OCI-LY1 (cell line): ENCODE measurements at regions not wholly inside any gene's neighbourhood (a gene's known extent, or its start where the extent isn't known, plus 50 kb on each side); places are given as distances from the start of the nearest gene placed in this dataset.

Experiments
- H2AFZ ChIP-seq: fragments of 200-600 bp; sonication (generic), shearing (Covaris generic); 2 replicates; pipeline ENCODE4 v1.6.0; 2014; ENCODE audit warnings: antibody characterized with exemption, mild to moderate bottlenecking, low read length
- H3F3A ChIP-seq: fragments of 200-600 bp; sonication (generic), shearing (Covaris generic); 2 replicates; pipeline ENCODE4 v1.6.0; 2014; ENCODE audit warnings: mild to moderate bottlenecking, antibody characterized with exemption, low read length, moderate library complexity; ENCODE audit not compliant: insufficient read depth
- H3K27ac ChIP-seq: fragments of 200-600 bp; sonication (generic); 2 replicates; pipeline ENCODE4 v1.5.1; 2014; ENCODE audit warnings: low read length, mixed run types, mild to moderate bottlenecking, low read depth; ENCODE audit not compliant: poor library complexity, severe bottlenecking
- H3K27me3 ChIP-seq: fragments of 200-600 bp; sonication (generic); 2 replicates; pipeline ENCODE4 v1.6.0; 2014; ENCODE audit warnings: antibody characterized with exemption, mild to moderate bottlenecking, low read length, moderate library complexity; ENCODE audit not compliant: insufficient read depth
- H3K36me3 ChIP-seq: fragments of 200-600 bp; sonication (generic); 2 replicates; pipeline ENCODE4 v1.6.1; 2014; ENCODE audit warnings: mild to moderate bottlenecking, antibody characterized with exemption, low read length, moderate library complexity, mixed read lengths; ENCODE audit not compliant: insufficient read depth
- H3K4me1 ChIP-seq: fragments of 200-600 bp; sonication (generic); 2 replicates; pipeline ENCODE4 v1.5.1; 2014; ENCODE audit warnings: mild to moderate bottlenecking, low read length, moderate library complexity; ENCODE audit not compliant: insufficient read depth, severe bottlenecking
- H3K4me2 ChIP-seq: fragments of 200-600 bp; sonication (generic), shearing (Covaris generic); 2 replicates; pipeline ENCODE4 v1.6.1; 2014; ENCODE audit warnings: low read length
- H3K4me3 ChIP-seq: fragments of 200-600 bp; sonication (generic); 2 replicates; pipeline ENCODE4 v1.5.1; 2014; ENCODE audit warnings: low read length, low read depth, mild to moderate bottlenecking, mixed read lengths; ENCODE audit not compliant: poor library complexity, severe bottlenecking
- H3K79me2 ChIP-seq: fragments of 200-600 bp; shearing (Covaris generic); 2 replicates; pipeline ENCODE4 v1.6.1; 2016; ENCODE audit warnings: mixed run types, low read length, mixed read lengths; ENCODE audit not compliant: insufficient read depth
- H3K9ac ChIP-seq: fragments of 200-600 bp; sonication (generic), shearing (Covaris generic); 2 replicates; pipeline ENCODE4 v1.6.1; 2014; ENCODE audit warnings: mild to moderate bottlenecking, low read length, mixed read lengths
- H3K9me2 ChIP-seq: fragments of 200-600 bp; sonication (generic), shearing (Covaris generic); 2 replicates; pipeline ENCODE4 v1.6.1; 2014; ENCODE audit warnings: low read depth, mild to moderate bottlenecking, low read length, mixed read lengths
- H3K9me3 ChIP-seq: fragments of 200-600 bp; shearing (Covaris generic); 2 replicates; pipeline ENCODE4 v1.6.1; 2014; ENCODE audit warnings: low read length, mixed read lengths
- H4K20me1 ChIP-seq: fragments of 200-600 bp; sonication (generic), shearing (Covaris generic); 2 replicates; pipeline ENCODE4 v1.6.0; 2016; ENCODE audit warnings: mild to moderate bottlenecking, low read length; ENCODE audit not compliant: insufficient read depth
- CTCF ChIP-seq: fragments of 200-600 bp; sonication (generic), shearing (Covaris generic); IDR thresholded peaks from 2 replicates; pipeline ENCODE4 v1.5.1; 2017; ENCODE audit warnings: mild to moderate bottlenecking, antibody characterized with exemption, low read length, moderate library complexity, mixed read lengths
- EZH2 ChIP-seq: fragments of 200-600 bp; sonication (generic), shearing (Covaris generic); IDR thresholded peaks from 2 replicates; pipeline ENCODE4 v1.8.0; 2017; ENCODE audit warnings: borderline replicate concordance, mixed run types, mild to moderate bottlenecking, antibody characterized with exemption, low read length, moderate library complexity, mixed read lengths

- no peak overlapping the region for H2AFZ ChIP-seq
- no peaks in the 10 kb centered on the region for H4K20me1 ChIP-seq
- H3K4me1 ChIP-seq, result no peaks in the 10 kb centered on the region
- H3K9ac ChIP-seq, result no peak overlapping the region
- H3K79me2 ChIP-seq, result no peaks in the 10 kb centered on the region
- no peaks in the 10 kb centered on the region for H3K9me3 ChIP-seq
- H3K4me2 ChIP-seq, result no peak overlapping the region
- H3K36me3 ChIP-seq, result no peaks in the 10 kb centered on the region
- H3F3A ChIP-seq, result no peaks in the 10 kb centered on the region
- no peaks in the 10 kb centered on the region for H3K27me3 ChIP-seq
- no peak overlapping the region for H3K4me3 ChIP-seq
- H3K9me2 ChIP-seq, result no peaks in the 10 kb centered on the region
- H3K27ac ChIP-seq, result no peak overlapping the region
- TF ChIP-seq EZH2, result no peak
- TF ChIP-seq CTCF, result no peak
These were observed 194.3 kb upstream of the MTNR1B start for GRCh38 chr11:92775003-92775676.

GRCh38 chr11:92776676-92777075 lies 192.8 kb upstream of the MTNR1B start:
- no peak overlapping the region for H3K27ac ChIP-seq
- H3K9me2 ChIP-seq, result no peaks in the 10 kb centered on the region
- no peak overlapping the region for H3K4me3 ChIP-seq
- H3K4me1 ChIP-seq, result no peaks in the 10 kb centered on the region
- H3K4me2 ChIP-seq, result no peak overlapping the region
- H3K9me3 ChIP-seq, result no peaks in the 10 kb centered on the region
- no peaks in the 10 kb centered on the region for H3K27me3 ChIP-seq
- no peaks in the 10 kb centered on the region for H4K20me1 ChIP-seq
- H3K79me2 ChIP-seq, result no peaks in the 10 kb centered on the region
- H3K36me3 ChIP-seq, result no peaks in the 10 kb centered on the region
- H3K9ac ChIP-seq, result no peak overlapping the region
- TF ChIP-seq CTCF (no peak), EZH2 (no peak)
- no peak overlapping the region for H2AFZ ChIP-seq
- H3F3A ChIP-seq, result no peaks in the 10 kb centered on the region

GRCh38 chr11:92779746-92780145 lies 189.7 kb upstream of the MTNR1B start:
- no peaks in the 10 kb centered on the region for H4K20me1 ChIP-seq
- H3K4me3 ChIP-seq, result no peak overlapping the region
- H3K79me2 ChIP-seq, result no peaks in the 10 kb centered on the region
- no peak overlapping the region for H3K9ac ChIP-seq
- H3K36me3 ChIP-seq, result no peaks in the 10 kb centered on the region
- H2AFZ ChIP-seq, result no peak overlapping the region
- H3F3A ChIP-seq, result no peaks in the 10 kb centered on the region
- H3K4me1 ChIP-seq, result no peaks in the 10 kb centered on the region
- no peaks in the 10 kb centered on the region for H3K9me2 ChIP-seq
- H3K27me3 ChIP-seq, result no peaks in the 10 kb centered on the region
- no peak for TF ChIP-seq EZH2
- TF ChIP-seq CTCF, result no peak
- no peaks in the 10 kb centered on the region for H3K9me3 ChIP-seq
- H3K27ac ChIP-seq, result no peak overlapping the region
- H3K4me2 ChIP-seq, result no peak overlapping the region
